ENCODE measurements at regions not wholly inside any gene's neighbourhood (a gene's known extent, or its start where the extent isn't known, plus 50 kb on each side); places are given as distances from the start of the nearest gene placed in this dataset.

- FAIRE-seq: no peak
- TF ChIP-seq CTCF (IDR thresholded peaks at IDR 0.05; ENCODE audit: insufficient read depth, low read length, severe bottlenecking): no peak
- no peaks in the 10 kb centered on the region for H3K36me3 ChIP-seq (ENCODE audit: control insufficient read depth, insufficient read depth, low read length)
- no peaks in the 10 kb centered on the region for H3K27me3 ChIP-seq (ENCODE audit: control insufficient read depth, insufficient read depth, low read length)
- H3K4me3 ChIP-seq (ENCODE audit: low read depth, low read length): no peak overlapping the region
- DNase-seq (ENCODE audit: low read depth): no peak
These were observed 64.8 kb upstream of the LIMCH1 start for GRCh38 chr4:41473176-41473575.

GRCh38 chr4:41475402-41475801 lies 62.6 kb upstream of the LIMCH1 start:
- DNase-seq (ENCODE audit: low read depth): peak; percentile 55
- no peak for FAIRE-seq
- Histone ChIP-seq H3K36me3 (ENCODE audit: control insufficient read depth, insufficient read depth, low read length) (no peaks in the 10 kb centered on the region), H3K4me3 (ENCODE audit: low read depth, low read length) (no peak overlapping the region), H3K27me3 (ENCODE audit: control insufficient read depth, insufficient read depth, low read length) (no peaks in the 10 kb centered on the region)
- no peak for TF ChIP-seq CTCF (IDR thresholded peaks at IDR 0.05; ENCODE audit: insufficient read depth, low read length, severe bottlenecking)

GRCh38 chr4:41476310-41476885 lies 61.6 kb upstream of the LIMCH1 start:
- Histone ChIP-seq H3K36me3 (ENCODE audit: control insufficient read depth, insufficient read depth, low read length) (no peaks in the 10 kb centered on the region), H3K27me3 (ENCODE audit: control insufficient read depth, insufficient read depth, low read length) (no peaks in the 10 kb centered on the region), H3K4me3 (ENCODE audit: low read depth, low read length) (no peak overlapping the region)
- no peak for TF ChIP-seq CTCF (IDR thresholded peaks at IDR 0.05; ENCODE audit: insufficient read depth, low read length, severe bottlenecking)
- FAIRE-seq (no peak), DNase-seq (ENCODE audit: low read depth) (no peak)

GRCh38 chr4:41477181-41477905 lies 60.6 kb upstream of the LIMCH1 start:
- DNase-seq (ENCODE audit: low read depth): no peak
- no peak overlapping the region for H3K4me3 ChIP-seq (ENCODE audit: low read depth, low read length)
- TF ChIP-seq CTCF (IDR thresholded peaks at IDR 0.05; ENCODE audit: insufficient read depth, low read length, severe bottlenecking): no peak
- no peaks in the 10 kb centered on the region for H3K27me3 ChIP-seq (ENCODE audit: control insufficient read depth, insufficient read depth, low read length)
- FAIRE-seq: no peak
- H3K36me3 ChIP-seq (ENCODE audit: control insufficient read depth, insufficient read depth, low read length): no peaks in the 10 kb centered on the region

GRCh38 chr4:41478518-41478917 lies 59.4 kb upstream of the LIMCH1 start:
- DNase-seq (ENCODE audit: low read depth) (no peak), FAIRE-seq (no peak)
- no peak for TF ChIP-seq CTCF (IDR thresholded peaks at IDR 0.05; ENCODE audit: insufficient read depth, low read length, severe bottlenecking)
- Histone ChIP-seq H3K27me3 (ENCODE audit: control insufficient read depth, insufficient read depth, low read length) (no peaks in the 10 kb centered on the region), H3K36me3 (ENCODE audit: control insufficient read depth, insufficient read depth, low read length) (no peaks in the 10 kb centered on the region), H3K4me3 (ENCODE audit: low read depth, low read length) (no peak overlapping the region)
